HUDEP-2 (cell line): ENCODE measurements at regions not wholly inside any gene's neighbourhood (a gene's known extent, or its start where the extent isn't known, plus 50 kb on each side); places are given as distances from the start of the nearest gene placed in this dataset.

Source experiments
- DNase-seq, 76 experiments: peaks; one replicate each; lab custom pipeline; 2025; ENCODE audit not compliant: unreplicated experiment in 76 of 76; lab: John Stamatoyannopoulos, UW

GRCh38 chr7:136079478-136079892 is 102.3 kb upstream of the MTPN start:
- DNase-seq, result no peak

DNA sequence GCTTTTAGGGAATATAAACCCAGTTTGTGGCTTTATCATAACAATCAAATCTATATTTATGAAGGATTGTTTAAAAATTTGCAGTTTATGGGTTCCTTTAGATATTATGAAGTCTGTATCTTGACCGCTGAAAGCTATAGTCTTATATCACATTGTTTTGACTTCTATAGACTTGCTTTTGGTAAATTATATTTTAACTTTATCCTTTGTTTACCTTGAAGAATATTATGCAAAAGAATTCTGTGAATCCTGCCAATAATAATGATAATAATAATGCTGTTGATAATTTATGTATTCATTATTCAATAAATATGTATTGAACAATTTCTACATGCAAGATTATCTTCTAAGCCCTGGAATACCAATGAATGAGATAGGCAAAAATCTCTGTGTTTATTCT is 101.9 kb upstream of the MTPN start:
- DNase-seq, result no peak

DNA sequence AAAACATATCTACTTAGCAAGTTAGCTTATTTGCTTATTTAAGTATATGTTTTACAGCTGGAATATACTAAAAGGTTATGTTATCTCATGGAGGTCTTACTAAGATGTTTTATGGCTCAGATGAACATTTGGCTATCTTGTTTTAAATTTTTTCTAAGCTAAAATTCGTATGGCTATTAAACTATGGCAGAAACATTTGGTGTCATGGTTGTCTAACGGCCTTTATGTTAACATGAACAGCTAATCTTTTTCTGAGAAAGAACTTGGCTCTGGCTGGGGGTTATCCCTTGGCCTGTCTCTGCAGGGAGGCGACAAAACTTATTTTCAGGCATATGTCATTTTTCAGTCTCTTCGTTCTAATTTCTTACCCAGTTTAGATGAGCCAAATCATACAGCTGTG is 101.5 kb upstream of the MTPN start:
- peak in 5 of 76 experiments; percentile 3 to 64 (median 21) for DNase-seq

DNA sequence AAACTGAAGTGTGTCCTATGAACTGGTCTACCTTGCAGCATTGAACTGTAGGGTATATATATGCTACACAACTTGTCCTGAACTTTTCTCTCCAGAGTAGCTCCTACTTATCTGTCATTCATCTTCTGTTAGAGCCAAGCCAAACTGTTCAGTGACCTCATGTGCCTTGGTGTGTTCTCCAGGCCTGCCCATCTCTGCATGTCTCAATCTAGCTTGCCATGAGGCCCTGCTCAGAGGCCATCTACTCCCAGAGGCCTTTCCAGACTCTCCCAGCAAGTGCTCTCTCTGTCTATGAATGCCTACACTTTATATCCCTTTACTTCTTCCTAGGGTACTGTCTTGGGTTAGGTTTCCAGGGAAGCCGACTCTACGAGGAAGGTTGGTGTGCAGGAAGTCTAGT is 99.8 kb upstream of the MTPN start:
- peak in 2 of 76 experiments; percentile 19 to 47 for DNase-seq

DNA sequence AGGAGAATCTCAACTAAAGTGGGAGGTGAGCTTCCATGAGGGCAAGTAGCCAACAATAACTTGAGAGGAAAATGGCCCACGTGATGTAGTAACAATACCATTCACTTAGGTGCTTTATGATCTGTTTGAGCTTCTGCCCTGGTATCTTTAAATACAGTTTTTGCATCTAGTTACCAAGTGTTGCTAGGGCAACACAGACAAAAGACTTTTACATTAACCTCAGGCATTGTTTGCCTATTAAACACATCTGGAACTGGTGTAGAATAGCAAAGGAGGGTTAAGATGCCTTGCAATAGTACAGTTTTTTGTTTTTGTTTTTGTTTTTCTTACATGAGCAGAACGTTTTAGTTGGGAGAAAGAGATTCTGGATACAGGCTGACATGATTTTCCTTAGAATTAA is 97.7 kb upstream of the MTPN start:
- no peak for DNase-seq

- DNase-seq, result no peak
These were observed 95.3 kb upstream of the MTPN start for GRCh38 chr7:136072447-136072846.

DNA sequence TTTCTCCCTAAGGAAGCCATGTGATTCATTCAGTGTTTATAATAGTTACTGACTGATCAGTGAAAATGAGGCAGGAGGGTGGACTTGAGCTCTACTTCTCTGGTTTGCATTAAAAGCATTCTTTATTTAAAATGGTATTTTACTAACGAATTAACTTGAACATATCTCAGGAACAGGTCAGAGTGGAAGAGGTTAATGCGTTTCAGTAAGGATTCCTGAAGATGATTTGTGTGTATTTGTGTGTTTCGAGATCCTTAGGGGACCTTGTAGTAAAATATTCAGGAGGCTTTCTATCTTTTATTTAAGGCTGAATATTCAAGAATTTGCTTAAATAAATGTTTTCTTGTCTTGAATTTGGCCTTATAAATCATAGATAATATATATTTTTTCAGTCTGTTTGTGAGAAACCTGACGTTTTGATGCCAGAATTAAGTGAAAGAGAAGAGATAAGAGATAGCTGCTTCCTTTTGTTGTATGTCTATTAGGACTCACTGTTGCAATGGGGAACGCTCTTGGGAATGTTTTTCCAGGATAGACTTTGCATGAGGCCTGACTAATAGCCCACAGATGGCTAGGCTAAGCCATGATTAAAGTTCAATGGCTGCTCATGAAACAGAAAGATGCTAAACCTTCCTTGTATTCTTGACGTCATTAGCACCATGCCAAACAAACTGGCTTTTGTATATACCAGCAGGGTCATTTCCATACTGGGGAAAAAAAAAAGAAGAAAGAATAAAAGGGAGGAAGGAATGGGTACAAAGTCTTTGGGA is 93.8 kb upstream of the MTPN start:
- DNase-seq, result no peak

- no peak for DNase-seq
These were observed 92.8 kb upstream of the MTPN start for GRCh38 chr7:136069840-136070529.

GRCh38 chr7:136067277-136067676 is 90.1 kb upstream of the MTPN start:
- no peak for DNase-seq

DNA sequence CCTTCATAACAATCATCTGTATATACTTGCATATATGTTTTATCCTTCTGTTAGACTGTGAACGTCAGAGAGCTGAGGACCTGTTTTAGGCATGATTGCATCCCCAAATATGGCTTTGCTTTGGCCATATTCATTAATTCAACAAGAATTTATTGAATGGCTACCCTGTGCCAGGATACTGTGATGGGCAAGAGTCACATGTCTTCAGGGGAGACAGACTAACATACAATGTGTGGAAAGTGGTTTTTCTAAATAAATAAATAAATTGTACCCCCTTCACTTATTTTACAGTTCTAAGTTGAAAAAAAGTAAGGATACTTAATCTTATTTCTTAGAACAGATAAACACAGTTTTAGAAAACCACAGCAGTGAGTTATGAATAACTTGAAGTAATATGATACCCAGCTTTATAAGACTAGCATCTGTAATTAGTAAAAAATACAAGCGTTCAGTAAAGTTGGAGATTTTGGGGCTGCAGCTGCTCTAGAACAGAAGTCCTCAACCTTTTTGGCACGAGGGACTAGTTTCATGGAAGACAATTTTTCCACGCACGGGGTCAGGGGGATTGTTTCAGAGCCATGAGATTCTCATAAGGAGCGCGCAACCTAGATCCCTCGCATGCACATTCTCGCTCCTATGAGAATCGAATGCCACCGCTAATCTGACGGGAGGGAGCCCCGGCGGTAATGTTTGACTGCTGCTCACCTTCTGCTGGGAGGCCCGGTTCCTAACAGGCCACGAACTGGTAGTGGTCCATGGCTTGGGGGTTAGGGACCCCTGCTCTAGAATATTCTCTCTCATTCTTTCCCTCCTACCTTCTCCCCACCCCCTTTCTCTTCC is 89.4 kb upstream of the MTPN start:
- no peak for DNase-seq

GRCh38 chr7:136064627-136065237 is 87.6 kb upstream of the MTPN start:
- no peak for DNase-seq

GRCh38 chr7:136064081-136064480 is 86.9 kb upstream of the MTPN start:
- no peak for DNase-seq

DNA sequence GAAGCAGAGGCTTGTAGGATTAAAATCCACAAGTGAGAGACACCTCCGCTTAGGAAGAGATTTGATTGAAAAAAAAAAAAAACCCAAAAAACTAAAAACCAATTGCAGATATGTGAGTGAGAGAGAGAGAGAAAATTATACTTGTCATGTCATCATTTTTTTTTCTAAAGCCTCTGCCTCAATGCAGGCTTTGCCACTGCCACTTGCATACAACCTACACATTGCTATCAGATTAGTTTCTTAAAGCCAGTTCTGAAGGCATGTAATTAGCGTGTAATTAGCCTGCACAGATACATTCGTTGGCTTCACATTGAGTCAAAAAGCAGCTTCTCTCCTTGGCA is 86.1 kb upstream of the MTPN start:
- DNase-seq, result no peak

DNA sequence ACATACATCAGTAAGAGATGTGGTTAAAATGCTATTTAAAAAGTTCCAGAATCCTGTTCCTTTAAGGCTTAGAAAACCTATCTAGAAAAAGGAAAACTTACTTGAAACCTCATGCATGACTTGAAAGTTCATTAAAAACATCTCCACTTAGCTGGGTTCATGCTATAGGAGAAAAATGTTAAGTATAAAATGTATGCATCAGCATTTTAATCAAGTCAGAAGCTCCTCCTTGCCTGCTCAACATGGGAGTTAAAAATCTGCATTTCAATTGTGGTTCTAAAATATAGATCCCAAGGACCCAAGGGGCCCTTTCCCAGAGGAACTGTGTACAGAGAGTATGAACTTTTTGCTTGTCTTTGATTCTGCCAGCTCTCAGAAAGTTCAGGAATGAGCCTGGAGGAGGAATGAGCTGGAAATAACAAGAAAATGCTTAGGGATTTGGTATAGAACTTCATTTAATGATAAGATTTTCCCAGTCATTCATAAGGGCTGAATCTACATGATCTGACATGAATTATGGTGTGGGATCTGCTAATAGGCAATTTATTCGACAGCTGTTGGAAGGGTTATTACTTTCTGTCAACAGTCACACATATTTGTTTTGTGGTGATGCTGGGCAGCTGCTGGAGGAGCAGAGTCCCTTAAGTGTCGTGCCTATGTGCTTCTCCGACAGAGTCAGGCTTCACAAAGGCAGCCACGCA is 85.6 kb upstream of the MTPN start:
- no peak for DNase-seq

GRCh38 chr7:136061433-136061832 is 84.3 kb upstream of the MTPN start:
- no peak for DNase-seq

GRCh38 chr7:136058546-136058945 is 81.4 kb upstream of the MTPN start:
- no peak for DNase-seq

- no peak for DNase-seq
These were observed 80.3 kb upstream of the MTPN start for GRCh38 chr7:136057509-136057908.

GRCh38 chr7:136056651-136057231 is 79.6 kb upstream of the MTPN start:
- DNase-seq, result no peak

GRCh38 chr7:136055266-136055665 is 78.1 kb upstream of the MTPN start:
- DNase-seq, result no peak
